NCI-H1930 (cell line): ENCODE measurements at regions not wholly inside any gene's neighbourhood (a gene's known extent, or its start where the extent isn't known, plus 50 kb on each side); places are given as distances from the start of the nearest gene placed in this dataset.

Source experiments
- DNase-seq, 2 experiments: peaks; one replicate each; lab custom pipeline; 2025; lab: John Stamatoyannopoulos, UW

DNA sequence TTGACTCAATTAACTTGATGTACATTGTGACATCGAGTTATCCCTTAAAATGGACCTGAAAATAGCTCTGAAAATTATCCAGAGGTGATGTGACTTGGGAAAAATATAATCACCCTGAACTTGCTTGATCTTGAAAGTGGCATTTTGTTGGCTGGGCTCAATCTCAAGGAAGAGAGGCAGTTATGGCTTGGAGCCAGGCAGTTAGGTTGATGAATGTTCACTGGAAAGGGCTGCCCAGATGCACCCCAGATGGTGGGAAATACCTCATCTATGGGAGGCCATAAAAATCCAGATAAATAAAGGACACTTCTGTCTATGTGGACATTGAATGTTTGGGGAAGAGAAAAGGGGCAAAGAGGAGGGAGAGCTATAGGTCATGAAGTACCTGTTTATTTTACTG is 55.7 kb upstream of the OR5AN1 start:
- DNase-seq, result no peak

GRCh38 chr11:59295435-59295834 is 63.3 kb upstream of the OR5AN1 start:
- DNase-seq, result no peak

GRCh38 chr11:59292611-59293010 is 66.1 kb upstream of the OR5AN1 start:
- DNase-seq, result no peak

DNA sequence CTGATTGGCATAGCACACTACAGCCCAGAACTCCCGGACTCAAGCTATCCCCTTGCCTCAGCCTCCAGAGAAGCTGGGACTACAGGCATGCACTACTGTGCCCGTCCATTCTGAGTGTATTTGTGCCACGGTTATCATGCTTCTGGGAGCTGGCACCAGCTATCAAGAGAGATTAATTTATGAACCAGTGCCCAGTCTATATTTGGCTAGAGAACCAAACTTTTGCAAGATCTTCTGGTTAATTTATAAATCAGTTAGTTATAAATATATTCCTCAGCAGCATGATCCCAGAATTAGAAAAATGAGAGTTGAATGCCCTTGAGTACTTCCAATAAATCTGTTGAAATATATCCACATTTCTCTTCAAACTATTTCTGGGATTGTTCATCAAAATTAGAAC is 67.5 kb upstream of the OR5AN1 start:
- no peak for DNase-seq

GRCh38 chr11:59289356-59290181 is 69.1 kb upstream of the OR5AN1 start:
- no peak for DNase-seq

- DNase-seq, result no peak
These were observed 72.9 kb upstream of the OR5AN1 start for GRCh38 chr11:59285716-59286260.

DNA sequence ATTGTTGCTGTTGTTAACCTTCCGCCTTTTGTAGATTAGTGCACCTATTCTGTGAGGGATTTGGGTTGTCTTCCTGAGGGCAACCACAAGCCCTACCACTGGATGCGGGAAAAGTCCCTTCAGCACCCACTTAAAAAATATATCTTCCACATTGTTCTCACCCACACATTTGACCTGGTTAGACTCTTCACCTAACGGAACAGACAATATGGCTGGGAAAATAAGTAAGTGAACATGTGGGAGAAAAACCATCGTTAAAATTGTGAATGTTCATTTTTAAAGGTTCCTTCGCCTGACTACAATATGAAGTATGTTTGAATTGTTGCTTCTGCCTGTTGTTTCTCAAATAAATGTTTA is 72.0 kb upstream of the MPEG1 start:
- DNase-seq, result no peak

- DNase-seq, result peak; percentile 11 to 44
These were observed 71.4 kb upstream of the MPEG1 start for GRCh38 chr11:59283825-59284772.

DNA sequence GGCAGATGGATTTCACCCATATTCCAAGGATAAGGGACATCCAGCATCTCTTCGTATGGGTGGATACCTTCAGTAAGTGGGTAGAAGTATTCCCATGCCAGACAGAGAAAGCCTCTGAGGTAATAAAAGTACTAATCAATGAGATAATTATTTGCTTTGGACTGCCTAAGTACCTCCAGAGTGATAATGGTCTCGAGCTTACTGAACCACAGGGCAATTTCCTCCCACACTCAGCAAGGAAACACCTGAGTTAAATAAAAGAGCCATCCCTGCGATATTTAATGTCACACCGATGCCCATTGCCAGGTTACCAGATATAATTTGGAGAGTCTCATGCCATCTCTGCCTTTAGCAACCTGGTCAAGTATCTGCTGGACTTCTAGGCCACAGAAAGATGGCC is 70.6 kb upstream of the MPEG1 start:
- DNase-seq, result no peak

GRCh38 chr11:59281177-59281576 is 68.5 kb upstream of the MPEG1 start:
- no peak for DNase-seq

DNA sequence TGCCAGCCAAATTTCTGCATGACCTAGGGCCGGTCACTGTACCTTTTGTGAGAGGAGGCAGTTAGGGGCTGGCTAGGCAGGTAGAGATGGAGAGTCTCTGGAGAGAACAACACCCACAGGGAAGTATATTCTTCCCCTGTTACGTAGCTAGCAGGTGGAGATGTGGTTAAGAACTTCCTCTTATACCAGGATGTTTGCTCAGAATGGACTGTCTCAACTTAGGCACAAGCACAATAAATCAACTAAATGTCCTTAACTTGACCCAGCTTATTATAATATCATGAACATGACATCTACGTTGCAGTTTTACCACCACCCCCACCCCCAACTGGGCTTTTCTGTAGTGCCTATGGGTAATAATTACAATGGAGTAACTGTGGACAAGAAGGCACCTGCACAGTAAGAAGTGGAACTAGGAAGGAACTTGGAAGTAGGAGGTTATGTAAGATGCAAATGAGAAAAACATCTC is 60.7 kb upstream of the MPEG1 start:
- DNase-seq, result no peak

DNA sequence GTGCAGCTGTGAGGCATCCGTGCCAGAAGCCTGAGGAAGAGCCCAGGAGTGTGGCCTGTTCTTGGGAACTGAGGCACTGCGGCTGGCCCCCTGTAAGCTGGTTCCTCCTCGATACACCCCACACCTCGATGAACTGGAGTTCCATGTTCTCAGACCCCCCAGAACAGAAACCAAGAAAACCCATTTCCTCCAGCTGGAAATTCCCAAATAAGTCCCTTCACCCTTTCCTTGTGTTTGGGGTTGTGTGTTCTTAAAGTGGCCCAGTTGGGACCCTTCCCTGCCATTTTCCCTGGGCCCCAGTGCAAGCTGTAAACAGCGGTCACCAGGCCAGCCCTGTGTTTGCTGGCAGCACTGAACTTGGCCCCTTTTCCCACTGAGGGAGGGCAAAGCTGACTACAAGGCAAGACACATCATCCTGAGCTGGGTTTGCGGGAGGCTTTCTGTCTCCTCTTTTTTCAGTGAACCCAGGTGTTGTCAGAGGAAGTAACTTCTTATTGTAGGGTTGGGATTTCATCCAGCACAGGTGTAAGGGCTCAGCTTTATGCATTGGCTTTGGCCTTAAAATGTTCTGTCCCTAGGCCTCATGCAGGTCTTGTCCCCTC is 60.1 kb upstream of the MPEG1 start:
- DNase-seq, result no peak

GRCh38 chr11:59271811-59272327 is 59.1 kb upstream of the MPEG1 start:
- no peak for DNase-seq

DNA sequence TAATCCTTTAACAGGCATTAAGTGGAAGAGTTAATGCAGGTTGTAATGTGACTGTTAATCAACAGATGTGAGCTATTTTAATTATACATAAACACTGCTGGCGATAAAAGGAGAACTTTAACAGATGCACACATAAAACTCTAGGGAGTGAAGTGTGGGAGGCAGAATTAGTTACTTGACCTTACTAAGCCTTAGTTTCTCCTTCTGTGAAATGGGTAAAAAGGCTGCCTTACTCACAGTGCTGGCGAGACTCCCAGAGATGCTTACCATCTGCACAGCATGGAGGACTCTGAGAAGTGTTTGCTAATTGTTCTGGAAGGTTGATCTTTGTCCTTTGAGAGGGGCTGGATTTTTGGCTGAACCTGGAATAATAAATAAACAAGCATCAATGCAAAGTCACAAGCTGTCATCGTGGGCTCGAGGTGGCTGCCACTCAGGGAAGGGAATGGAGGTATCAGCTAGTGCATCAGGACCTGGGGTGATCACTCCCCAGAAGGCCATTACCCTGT is 58.6 kb upstream of the MPEG1 start:
- no peak for DNase-seq

DNA sequence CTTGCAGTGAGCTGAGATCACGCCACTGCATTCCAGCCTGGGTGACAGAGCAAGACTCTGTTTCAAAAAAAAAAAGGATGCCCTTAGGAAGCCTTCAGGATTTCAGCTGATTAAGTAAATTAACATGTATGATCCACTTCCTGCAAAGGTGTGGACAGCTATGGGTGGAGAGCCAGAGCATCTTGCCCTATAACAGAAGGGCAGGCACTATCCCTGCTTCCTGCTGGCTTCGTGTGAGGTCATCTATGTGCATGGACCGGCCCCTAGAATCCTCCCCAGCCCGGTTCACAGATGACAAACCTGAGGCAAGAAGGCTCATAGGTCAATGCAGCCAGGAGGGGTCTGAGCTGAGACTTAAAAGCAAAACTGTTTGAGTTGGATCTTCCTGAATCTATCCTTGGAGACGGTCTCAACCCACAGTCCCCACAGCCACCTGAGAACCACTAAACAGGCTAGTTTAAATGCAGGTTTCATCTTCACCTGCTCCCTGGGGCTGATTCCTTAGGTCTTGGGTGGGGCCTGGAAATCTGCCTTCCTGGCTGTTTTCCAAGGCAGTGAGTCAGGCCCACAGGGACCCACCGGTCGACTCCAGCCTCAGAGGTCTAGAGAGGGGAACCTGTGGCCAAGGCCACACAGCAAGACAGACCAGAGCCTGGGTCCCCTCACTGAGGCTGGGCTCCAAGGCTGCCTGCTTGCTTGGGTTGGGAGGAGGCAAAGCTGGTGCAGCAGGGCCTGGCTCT is 55.2 kb upstream of the MPEG1 start:
- no peak for DNase-seq

DNA sequence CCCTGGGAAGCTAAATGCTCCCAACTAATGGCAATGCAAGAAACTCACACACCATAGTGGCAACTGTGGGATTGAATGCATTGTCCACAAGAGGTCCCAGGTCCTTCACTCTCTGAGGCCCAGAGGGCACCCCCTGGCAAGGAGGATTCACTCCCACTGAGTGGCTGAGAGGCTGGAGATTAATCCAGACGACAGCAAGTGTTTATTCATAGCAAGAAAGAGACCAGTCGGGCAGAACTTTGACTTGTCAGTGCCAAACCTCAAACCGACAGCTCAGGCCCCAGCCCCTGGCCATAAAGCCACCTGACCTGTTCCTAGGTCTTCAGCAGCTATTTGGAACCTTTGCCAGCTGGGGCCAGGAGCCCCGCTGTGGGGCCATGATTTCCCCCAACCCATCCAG is 54.5 kb upstream of the MPEG1 start:
- no peak for DNase-seq

GRCh38 chr11:59266491-59266890 is 53.8 kb upstream of the MPEG1 start:
- DNase-seq, result no peak

DNA sequence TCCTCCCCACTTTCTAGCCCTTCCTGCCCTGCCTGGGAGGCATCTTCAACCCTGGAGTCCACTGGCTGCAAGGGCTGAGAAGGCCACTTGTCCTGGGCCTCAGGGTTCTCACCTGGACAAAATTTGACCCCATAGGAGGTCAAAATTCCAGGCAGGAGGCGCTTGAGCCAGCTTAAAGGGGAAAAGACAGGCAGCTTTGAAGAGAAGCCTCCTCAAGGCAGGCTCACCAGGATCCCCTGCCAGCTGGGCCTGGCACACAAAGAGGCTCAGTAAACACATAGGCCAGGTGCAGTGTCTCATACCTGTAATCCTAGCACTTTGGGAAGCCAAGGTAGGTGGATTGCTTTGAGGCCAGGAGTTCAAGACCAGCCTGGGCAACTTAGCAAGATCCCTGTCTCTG is 53.0 kb upstream of the MPEG1 start:
- no peak for DNase-seq

GRCh38 chr11:59264736-59265135 is 52.0 kb upstream of the MPEG1 start:
- DNase-seq, result no peak

- DNase-seq, result peak; percentile 16 to 26
These were observed 50.6 kb upstream of the MPEG1 start for GRCh38 chr11:59263225-59263894.
